DMS53 treated with DMSO at 0.1 percent for 48 hours (cell line): ENCODE measurements at regions not wholly inside any gene's neighbourhood (a gene's known extent, or its start where the extent isn't known, plus 50 kb on each side); places are given as distances from the start of the nearest gene placed in this dataset.
A peak's percentile ranks its signal among the peaks of the same experiment; 100 is the strongest.

Experiments
- DNase-seq: peaks from one replicate; lab custom pipeline; 2025; ENCODE audit not compliant: unreplicated experiment; lab: John Stamatoyannopoulos, UW

DNA sequence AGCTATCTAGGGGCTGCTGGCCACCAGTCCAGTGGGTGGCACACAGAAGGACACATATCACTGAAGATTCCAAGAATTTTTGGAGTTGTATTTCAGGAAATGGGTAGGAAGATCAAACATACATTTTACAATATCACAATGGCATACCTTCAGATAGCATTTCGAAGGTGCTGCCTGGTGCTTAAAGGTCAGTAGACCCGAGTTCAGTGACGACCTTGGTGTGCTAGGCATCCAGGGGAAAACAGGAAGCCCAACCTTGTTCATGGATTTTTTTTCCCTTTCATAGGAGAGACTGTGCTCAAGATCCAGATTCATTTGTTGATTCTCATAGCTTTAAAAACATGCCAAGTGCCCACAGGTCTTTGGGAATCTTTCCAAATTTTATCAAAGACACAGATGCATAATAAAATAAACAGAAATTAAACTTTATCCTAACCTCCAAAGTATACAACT, 51.0 kb upstream of the RCBTB2 start:
- DNase-seq: no peak

DNA sequence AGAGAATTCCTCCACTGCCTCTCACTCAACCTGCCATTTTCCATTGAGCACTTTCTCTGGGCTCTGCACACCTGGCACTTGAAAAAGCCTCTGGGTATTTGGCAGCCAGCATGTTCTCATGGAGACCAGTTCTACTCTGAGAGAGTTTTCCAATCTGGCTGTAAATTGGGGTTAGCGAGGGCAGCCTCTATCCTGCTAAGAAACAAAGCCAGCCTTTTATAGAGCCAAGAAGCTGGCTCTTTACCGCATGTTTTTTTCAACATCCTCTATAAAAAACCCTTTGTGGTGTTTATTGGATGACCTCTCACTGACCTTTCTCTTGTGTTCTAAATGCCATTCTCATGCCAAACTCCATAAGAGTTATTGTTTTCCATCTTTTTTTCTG, 52.6 kb upstream of the RCBTB2 start:
- DNase-seq: no peak

DNA sequence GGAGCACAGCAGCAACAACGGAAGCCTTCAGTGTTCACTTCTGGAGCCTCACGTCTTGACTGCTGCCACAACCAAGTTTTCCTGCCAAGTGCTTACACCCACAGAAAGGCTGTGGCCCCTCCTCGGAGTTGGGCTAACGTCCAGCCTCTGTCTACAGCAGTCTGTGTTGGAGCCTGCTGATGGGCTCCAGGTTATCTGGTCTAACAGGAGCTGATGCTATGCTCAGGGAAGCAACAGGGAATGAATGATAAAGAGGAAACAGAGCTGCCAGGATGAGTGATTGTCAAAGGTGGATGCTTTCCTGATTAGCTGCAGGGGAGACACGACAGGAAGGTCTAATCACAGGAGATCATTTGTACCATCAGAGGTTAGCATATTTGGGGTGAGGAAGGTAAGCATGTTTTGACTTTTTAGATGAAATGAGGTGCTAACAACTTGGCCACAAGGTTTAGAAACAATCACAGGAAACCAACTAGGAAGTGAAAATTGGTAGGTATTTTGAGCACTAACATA, 53.8 kb upstream of the RCBTB2 start:
- DNase-seq: no peak

DNA sequence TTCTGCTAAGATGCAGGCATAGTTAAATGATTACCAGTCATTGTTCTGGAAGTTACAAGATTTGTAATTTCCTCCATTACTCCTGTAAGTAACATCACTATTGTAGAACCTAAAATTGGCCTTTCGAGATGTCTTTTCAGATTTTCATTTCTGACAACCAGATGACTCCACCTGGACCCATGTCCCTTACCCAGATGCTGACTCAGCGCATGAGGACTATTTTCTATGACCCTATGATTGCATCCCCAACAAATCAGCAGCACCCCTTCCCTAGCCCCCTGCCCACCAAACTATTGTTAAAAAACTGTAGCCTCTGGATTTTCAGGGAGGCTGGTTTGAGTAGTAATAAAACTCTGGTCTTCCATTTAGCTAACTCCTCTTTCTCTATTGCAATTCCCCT, 55.2 kb upstream of the RCBTB2 start:
- no peak for DNase-seq

DNA sequence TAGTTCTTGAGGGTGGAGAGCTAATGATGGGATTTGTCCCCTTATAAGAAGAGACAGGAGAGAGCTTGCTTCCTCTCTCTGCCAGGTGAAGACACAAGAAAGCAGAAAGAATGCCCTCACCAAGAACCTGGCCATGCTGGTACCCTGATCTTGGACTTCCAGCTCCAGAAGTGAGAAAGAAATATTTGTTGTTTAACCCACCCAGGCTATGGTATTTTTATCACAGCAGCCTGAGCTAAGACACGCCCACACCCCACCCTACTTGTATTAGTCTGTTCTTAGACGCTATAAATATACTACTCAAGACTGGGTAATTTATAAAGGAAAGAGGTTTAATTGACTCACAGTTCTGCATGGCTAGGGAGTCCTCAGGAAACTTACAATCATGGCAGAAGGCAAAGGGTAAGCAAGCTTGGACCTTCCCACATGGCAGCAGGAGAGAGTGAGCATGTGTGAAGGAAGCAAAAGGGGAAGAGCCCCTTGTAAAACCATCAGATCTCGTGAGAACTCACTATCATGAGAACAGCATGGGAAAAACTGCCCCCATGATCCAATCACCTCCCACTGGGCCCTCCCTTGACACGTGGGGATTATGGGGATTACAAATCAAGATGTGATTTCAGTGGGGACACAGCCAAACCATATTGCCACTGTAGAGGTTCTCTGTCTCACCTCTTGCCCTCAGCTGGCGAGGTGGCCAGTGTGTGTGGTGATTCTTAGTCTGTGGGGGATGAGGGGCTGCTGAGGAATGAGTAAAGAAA, 57.4 kb upstream of the RCBTB2 start:
- no peak for DNase-seq

DNA sequence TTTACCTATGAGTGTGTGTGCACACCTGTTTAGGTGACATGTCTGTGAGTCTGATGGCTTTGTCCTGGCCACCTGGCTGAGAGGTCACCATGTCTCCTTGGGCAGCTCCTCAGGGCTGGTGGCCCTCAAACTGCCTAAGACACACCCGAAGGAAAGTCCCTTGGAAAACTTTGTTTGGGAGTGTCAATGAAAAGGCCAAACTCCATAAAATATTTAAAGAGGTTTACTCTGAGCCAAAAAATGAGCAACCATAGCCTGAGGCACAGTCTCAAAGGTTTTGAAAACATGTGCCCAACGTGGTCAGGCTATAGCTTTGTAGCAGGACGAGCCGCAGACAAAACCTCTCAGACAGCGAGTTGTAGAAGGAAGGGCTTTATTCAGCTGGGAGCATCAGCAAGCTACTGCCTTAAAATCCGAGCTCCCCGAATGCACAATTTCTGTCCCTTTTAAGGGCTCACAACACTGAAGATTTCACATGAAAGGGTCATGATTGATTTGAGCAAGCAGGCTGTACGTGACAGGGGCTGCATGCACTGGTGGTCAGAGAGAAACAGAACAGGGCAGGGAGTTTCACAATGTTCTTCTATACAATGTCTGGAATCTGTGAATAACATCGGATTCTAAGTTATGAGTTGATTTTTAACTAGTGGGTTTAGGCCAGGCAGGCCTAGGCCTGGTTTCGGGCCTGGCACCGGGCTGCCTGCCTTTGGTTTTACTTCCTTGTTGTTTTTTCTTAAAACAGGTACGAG, 58.4 kb upstream of the RCBTB2 start:
- DNase-seq: peak; percentile 29

DNA sequence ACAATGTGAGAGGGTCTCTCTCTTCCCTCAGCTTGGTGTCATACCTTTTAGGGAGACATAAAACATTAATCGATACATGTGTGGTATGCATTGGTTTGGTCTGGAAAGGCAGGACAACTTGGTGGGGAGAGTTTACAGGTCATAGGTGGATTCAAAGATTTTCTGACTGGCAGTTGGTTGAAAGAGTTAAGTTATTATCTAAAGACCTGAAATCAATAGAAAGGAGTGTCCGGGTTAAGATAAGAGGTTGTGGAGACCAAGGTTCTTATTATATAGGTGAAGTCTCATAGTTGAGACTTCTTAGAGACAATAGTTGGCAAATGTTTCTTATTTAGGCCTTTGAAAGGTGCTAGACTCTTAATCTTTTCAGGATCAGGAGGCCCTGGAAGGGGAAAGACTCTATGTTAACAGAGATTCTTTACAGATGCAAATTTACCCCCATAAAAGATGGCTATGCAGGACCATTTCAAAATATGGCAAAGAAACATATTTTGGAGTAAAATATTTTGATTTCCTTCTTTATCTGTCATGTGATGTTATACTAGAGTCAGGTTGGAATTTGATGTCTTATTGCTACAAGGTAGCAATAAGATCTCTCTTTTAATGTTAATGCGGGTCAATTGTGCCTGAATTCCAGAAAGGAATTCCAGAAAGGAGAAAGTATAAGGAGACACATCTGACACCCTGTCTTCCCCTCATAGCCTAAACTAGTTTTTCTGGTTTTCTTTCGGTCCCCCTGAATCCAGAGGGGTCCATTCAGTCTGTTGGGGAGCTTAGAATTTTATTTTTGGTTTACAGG, 59.2 kb upstream of the RCBTB2 start:
- no peak for DNase-seq

DNA sequence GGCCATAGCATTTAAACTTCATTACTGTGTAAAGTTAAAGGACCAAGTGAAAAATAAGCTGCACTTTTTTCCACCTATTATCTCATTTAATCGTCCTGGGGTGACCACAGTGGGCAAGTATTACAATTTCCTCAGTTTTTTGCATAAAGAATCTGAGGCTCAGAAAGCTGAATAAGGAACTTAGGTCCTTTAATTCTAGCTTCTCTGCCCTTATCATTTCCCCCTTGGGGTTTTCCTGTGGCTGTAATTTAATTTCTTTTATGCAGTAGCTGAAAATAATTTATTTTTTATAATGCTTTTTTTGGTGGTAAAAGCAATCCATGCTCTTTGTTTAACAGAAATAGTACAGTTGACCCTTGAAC, 59.8 kb upstream of the RCBTB2 start:
- DNase-seq: no peak

DNA sequence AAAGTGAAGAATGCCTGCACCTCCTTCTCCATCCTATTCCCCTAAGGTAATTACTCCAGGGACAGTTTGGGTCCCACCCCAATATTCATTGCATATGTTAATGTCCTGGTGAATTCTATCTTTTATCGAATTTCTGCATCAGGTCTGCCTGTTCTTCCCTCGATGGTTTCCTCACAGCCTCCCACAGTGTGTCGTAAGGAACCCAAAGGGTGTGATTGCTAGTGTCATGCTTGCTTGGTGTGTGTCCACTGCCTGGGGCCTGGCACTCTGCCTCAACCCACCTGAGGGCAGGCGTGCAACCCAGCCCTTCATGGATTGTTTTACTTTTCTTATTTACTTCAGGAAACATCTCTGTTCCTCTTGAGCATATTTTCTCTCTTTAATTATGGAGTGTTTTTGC, 60.2 kb upstream of the CYSLTR2 start:
- DNase-seq: no peak

DNA sequence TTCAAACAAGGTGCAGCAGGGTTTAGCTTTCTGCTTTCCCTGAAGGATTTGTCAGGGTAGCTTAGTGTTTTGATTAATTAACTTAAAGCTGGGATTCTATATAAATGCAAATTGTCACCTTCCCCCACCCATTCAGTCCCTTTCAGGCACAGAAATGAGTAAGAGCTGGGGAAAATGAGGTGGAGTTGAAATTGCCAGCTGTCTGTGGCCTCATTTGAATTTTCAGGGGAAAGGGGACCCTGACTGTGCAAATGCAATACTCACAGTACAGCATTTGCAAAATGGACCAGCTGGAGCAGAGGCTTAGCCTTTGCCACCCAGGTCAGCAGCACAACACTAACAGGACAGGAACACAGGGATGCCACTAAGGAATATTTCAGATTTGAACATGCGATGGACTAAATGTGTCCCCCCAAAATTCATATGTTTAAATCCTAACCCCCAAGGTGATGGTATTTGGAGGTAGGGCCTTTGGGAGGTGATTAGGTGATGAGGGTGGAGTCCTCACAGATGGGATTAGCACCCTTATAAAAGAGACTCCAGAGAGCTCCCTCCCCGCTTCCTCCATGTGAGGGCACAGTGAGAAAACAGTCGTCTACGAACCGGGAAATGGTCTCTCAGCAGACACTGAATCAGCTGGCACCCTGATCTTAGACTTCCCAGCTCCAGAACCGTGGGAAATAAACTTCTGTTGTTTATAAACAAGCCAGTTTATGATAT, 59.5 kb upstream of the CYSLTR2 start:
- DNase-seq: no peak

DNA sequence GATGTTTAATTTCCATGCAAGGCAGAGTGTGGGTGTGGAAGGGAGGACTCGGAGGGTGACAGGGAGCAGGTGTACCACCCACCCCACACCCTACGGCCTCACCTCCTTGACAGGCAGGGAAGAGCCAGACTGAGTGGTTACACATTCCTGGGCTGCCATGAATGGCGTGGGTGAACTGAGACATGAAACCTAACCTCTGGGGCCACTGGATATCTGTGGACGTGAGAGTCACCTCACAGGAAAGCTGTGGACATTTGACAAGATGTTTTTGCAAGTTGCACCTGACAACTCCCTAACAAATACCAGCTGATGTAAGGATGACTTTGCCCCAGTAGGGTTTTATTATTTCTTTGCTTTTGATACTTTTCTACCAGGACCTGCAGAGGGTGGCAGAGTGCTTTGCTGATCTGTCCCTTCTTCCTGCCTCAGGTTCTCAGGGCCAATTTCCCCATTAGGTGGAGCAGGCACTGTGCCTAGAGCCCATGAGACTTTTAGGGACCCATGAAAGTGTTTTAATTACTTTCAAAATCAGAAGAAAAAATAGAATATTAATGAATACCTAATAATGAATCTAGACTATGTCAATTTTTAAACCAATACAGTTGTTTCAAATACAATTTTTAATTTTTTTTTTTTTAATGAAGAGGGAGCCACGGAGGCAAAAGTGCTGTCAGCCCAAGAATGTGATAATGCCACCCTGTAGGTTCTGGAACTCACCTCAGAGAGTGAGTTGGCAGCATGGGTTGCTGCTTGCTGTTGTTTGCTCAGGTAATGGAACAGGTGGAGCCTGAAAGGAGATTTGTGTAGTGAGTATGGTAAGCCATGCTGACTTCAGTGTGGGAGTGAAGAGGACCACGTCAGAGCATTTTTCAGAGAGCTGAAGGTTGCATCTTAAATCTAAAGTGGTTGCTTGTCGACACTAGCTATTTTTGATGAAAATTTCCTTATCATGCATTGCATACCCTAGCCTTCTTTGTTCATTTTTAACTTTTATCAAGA, 58.0 kb upstream of the CYSLTR2 start:
- peak; percentile 9 for DNase-seq

DNA sequence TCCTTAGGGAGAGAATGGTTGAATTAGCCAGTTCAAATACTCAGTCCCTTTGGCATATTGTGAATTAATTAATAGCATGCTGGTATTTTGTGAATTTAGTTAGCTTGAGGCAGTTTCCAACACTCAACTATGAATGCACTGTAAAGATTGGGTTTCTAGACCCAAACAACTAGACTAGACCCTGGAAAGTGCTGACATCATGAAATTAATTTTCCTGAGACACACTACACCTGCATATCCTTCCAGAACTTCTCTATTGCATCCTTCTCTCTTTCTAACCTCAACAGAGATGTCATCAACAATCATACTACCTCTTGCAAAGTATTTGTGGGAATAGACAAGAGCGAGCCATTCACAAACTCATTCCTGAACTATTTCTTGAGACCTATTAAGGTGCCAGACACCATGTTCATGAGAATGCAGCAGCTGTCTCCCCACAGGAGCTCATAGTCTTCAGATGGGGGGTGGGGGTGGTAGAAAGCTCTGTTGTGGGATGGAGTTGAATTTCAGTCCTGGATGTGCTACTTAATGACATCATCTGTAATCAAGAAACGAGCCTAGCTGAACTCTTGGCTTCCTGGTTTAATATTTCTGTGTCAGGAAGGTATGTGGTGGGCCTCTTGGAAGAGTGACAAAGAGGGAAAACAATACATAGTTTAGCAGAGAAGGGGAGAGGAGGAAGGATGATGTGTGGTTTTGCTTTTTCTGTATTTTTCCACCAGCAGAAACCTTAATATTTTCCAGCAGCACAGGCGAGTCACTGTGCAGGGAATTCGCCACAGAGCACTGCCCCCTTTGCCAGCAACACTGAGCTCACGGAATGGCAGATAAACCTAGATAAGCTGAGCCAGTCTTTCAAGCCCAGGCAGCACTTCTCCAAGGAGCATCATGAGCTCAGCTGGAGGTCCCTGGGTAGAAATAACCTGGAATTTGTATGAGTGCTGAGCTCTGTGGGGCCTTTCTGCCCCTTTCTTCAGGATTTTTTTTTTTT, 53.1 kb upstream of the CYSLTR2 start:
- DNase-seq: no peak

DNA sequence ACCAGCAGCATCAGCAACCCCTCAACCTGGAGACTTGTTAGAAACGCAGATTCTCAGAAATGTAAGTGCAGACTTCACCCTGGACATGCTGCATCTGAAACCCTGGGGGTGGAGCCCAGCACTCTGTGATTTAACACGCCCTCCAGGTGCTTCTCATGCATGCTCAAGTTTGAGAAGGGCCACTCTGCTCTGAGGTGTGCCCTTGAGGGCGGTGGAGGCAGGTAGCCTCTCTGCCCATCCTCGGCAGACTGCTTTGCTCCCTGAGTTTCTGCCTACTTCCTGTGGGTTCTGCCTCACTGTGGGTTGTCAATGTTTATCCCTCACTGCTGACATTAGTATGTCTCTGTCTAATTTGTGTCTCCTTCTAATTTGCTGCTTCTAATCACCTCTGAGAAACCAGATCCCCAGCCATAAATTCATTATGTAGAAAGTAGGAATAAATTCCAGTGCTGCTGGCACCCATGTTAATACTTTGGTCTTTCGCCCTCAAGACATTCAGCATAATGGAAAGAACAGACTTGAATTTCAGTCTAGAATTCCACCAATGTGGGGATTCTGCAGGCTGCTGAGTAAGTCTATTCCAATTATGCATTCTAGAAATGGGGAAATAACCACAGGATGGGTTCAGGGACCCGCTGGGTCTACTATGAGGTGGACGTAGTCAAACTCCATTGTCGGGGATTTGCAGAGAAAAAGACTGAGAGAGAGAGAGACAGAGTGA, 51.3 kb upstream of the CYSLTR2 start:
- DNase-seq: no peak

DNA sequence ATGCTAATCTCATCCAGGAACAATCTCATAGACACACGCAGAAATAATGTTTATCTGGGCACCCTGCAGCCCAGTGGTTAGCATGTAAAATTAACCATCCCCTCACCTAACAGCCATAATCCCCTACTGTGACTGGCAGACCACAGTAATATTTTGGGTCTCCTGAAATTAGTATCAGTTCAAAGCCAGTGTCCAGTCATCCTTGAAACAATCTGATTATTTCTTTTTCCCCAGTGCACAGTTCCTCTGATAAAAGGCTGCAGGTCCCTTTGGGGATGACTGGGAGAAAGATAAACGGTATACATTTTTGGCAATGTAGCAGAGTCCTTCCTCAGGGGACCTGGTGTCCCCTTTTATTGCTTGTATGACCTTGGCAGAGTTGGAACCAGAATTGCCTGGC, 50.4 kb upstream of the CYSLTR2 start:
- DNase-seq: no peak
